HCT116 (cell line): ENCODE measurements at regions not wholly inside any gene's neighbourhood (a gene's known extent, or its start where the extent isn't known, plus 50 kb on each side); places are given as distances from the start of the nearest gene placed in this dataset.

ENCODE experiments used
- CTCF ChIP-seq, 3 experiments: fragments of 200-600 bp in 1 of 3; sonication (generic) in 1 of 3; IDR thresholded peaks in 2 of 3; conservative IDR thresholded peaks in 1 of 3; 2 replicates each; pipeline ENCODE4 v1.5.1; 2012 to 2017; ENCODE audit warnings: low read depth in 2 of 3, low read length in 2 of 3, antibody characterized with exemption in 1 of 3, borderline replicate concordance in 1 of 3, control low read depth in 1 of 3, mild to moderate bottlenecking in 1 of 3, mixed read lengths in 1 of 3, mixed run types in 1 of 3, moderate library complexity in 1 of 3; ENCODE audit not compliant: insufficient read depth in 1 of 3
- EZH2 ChIP-seq: fragments of 200-600 bp; sonication (generic); IDR thresholded peaks from 2 replicates; pipeline ENCODE4 v1.6.1; 2017; ENCODE audit warnings: antibody characterized with exemption, mixed run types
- EZH2phosphoT487 ChIP-seq: fragments of 200-600 bp; IDR thresholded peaks from 2 replicates; pipeline ENCODE4 v1.6.1; 2018; ENCODE audit warnings: antibody characterized with exemption, borderline replicate concordance
- FOSL1 ChIP-seq: IDR thresholded peaks from 2 replicates; pipeline ENCODE4 v1.6.1; 2012; ENCODE audit warnings: low read depth
- JUND ChIP-seq: IDR thresholded peaks from 2 replicates; pipeline ENCODE4 v1.6.1; 2012
- POLR2A ChIP-seq: IDR thresholded peaks from 2 replicates; pipeline ENCODE4 v1.7.0; 2011; ENCODE audit warnings: borderline replicate concordance; ENCODE audit not compliant: insufficient read depth, insufficient read length; ENCODE audit errors: extremely low read depth
- POLR2AphosphoS5 ChIP-seq: IDR thresholded peaks from 2 replicates; pipeline ENCODE4 v1.6.1; 2011; ENCODE audit warnings: mild to moderate bottlenecking, low read depth, low read length, moderate library complexity
- SIN3A ChIP-seq: IDR thresholded peaks from 2 replicates; pipeline ENCODE4 v1.6.1; 2012; ENCODE audit warnings: low read depth
- SRF ChIP-seq: IDR thresholded peaks from 2 replicates; pipeline ENCODE4 v1.6.1; 2012; ENCODE audit warnings: low read depth
- YY1 ChIP-seq: IDR thresholded peaks from 2 replicates; pipeline ENCODE4 v1.6.1; 2011; ENCODE audit warnings: low read length, low read depth, moderate library complexity, mild to moderate bottlenecking; ENCODE audit not compliant: insufficient replicate concordance; ENCODE audit errors: extremely low read depth
- ZFX ChIP-seq: fragments of 450-650 bp; IDR thresholded peaks from 2 replicates; pipeline ENCODE4 v1.6.1; 2017

DNA sequence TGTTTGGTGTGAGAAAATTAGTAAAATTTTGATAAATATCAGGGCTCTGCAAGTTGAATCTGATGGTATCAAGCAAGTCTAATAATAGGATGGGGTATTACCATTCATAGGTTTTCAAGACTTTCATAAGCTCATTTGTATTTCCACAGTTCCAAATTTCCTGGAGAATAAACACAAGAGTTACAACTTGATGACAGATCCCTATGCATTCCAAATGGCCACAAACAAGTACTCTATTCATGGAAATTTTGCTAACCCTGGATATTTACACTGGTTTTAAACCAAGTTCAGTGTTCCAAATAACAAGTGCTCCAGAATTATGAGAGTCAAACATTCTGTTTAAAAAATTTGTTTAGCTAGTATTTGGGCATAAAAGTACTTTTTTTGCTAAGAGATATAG lies 75.0 kb upstream of the CNTN6 start:
- TF ChIP-seq CTCF (IDR thresholded peaks at IDR 0.05 in 2 of 3, conservative IDR thresholded peaks at IDR 0.05 in 1 of 3; ENCODE audit: borderline replicate concordance in 1 of 3, insufficient read depth in 1 of 3, low read depth in 2 of 3, low read length in 2 of 3) (no peak), YY1 (no peak), POLR2A (no peak), SRF (no peak), FOSL1 (no peak), EZH2 (no peak), ZFX (no peak), EZH2phosphoT487 (no peak), SIN3A (no peak), POLR2AphosphoS5 (no peak), JUND (no peak)
